ENCODE measurements at regions not wholly inside any gene's neighbourhood (a gene's known extent, or its start where the extent isn't known, plus 50 kb on each side); places are given as distances from the start of the nearest gene placed in this dataset.

- TF ChIP-seq, protein P1, sequence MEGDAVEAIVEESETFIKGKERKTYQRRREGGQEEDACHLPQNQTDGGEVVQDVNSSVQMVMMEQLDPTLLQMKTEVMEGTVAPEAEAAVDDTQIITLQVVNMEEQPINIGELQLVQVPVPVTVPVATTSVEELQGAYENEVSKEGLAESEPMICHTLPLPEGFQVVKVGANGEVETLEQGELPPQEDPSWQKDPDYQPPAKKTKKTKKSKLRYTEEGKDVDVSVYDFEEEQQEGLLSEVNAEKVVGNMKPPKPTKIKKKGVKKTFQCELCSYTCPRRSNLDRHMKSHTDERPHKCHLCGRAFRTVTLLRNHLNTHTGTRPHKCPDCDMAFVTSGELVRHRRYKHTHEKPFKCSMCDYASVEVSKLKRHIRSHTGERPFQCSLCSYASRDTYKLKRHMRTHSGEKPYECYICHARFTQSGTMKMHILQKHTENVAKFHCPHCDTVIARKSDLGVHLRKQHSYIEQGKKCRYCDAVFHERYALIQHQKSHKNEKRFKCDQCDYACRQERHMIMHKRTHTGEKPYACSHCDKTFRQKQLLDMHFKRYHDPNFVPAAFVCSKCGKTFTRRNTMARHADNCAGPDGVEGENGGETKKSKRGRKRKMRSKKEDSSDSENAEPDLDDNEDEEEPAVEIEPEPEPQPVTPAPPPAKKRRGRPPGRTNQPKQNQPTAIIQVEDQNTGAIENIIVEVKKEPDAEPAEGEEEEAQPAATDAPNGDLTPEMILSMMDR (IDR thresholded peaks at IDR 0.05; ENCODE audit: low read length): no peak
- no peak for TF ChIP-seq EZH2phosphoT487 (IDR thresholded peaks at IDR 0.05; ENCODE audit: low read length)
Measured at GRCh38 chr5:39943811-39944210, 519.0 kb upstream of the DAB2 start.

Measured in MM.1S (cell line).